HPDE6-E6E7 (cell line): ENCODE measurements at regions not wholly inside any gene's neighbourhood (a gene's known extent, or its start where the extent isn't known, plus 50 kb on each side); places are given as distances from the start of the nearest gene placed in this dataset.

Experiments used
- DNase-seq: peaks from one replicate; pipeline ENCODE4 v3.0.0; 2011; ENCODE audit warnings: missing footprints; ENCODE audit errors: extremely low spot score

DNA sequence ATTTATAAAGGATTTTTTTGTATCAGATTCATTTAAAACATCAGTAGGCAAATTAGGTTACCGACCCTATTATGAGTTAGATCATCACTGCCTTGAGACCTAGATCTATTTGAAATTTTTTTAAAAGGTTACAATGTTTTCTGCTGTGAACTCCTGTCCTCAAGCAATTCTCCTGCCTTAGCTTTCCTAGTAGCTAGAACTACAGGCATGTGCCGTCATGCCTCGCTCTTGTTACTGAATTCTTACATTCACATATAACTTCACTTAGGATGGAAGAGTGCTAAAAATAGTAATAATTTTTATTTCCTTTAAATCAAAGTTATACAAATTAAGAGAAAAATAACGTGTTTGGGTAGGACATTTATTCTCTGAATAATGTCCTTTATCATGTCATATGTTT lies 75.5 kb upstream of the MAOA start:
- no peak for DNase-seq

DNA sequence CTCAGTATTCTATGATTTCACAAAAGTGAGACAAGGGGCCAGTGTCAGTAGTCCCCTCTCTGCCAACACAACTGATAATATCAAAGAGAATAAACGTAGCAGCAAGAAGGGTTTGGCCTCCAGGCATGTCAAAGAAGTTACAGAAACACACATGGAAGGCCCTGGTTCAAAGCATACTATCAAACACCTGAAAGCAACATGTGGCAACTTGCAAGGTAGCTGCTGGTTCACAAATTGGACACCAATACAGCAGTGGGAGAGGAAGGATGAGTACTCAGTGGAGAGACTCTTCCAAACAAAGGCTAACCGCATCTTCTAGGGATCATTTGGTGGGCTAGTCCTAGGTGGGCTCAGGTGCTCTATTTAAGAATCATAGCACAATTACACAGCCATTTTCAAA lies 74.9 kb upstream of the MAOA start:
- DNase-seq: no peak

DNA sequence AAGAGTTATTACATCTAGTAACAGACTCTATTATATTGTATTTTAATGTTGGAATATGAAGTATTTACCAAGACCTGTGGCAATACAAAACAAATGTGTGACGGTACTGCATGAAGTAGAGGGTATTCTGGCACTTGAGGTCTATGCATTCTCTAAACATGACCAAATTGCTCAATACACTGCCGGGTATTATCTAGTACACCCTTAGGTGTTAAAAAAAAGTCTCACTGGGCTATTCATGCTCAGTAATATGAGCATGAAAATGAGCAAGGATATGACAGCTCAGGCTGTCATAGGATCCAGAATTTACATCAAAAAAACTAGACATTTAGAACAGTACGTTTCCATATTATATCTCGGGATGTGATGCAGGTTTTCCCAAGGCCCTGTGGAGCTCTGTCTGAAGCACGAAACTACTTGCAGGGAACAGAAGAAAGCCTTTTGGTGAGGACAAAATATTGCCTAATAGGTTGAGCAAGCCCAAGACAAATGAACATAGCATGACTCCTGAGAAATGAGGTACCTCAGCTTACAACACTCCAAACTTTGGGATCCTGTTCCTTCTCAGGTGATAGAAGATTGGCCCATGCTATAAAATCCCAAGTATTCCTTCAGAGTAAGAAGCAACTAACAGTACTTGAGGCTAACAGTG lies 74.1 kb upstream of the MAOA start:
- no peak for DNase-seq

DNA sequence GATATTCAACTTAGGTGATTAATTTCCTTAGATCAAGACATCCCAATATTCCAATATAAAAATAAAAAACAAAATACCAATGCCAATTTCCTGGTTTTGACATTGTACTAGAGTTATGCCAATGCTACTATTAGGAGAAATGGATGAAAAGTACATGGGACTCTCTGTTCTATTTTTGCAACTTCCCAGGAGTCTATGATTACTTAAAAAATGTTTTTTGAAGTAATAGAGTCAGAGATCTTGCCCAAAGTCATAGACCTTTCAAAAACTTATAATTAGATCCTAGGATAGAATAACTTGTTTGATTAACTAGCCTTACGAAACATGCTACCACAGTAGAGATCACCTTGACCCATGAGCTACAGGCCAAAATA lies 73.6 kb upstream of the MAOA start:
- DNase-seq: no peak

DNA sequence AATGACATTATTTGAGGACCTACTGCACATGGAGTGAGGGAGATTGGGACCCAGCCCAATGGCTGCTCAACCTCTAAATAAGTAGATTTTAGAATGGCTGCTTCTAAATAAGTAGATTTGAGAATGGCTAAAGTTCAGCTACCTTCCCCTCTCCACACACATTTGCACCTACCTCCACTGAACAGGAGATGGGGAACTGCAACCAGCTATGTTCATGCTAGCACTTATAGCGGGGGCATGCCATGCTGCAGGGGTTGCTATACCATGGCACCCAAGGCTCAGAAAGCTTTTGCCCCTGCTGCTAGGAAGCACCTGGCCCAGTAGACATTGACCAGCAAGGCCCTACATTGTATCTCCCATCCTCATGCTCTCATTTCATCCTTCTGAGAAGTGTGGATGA lies 70.2 kb upstream of the MAOA start:
- no peak for DNase-seq

DNA sequence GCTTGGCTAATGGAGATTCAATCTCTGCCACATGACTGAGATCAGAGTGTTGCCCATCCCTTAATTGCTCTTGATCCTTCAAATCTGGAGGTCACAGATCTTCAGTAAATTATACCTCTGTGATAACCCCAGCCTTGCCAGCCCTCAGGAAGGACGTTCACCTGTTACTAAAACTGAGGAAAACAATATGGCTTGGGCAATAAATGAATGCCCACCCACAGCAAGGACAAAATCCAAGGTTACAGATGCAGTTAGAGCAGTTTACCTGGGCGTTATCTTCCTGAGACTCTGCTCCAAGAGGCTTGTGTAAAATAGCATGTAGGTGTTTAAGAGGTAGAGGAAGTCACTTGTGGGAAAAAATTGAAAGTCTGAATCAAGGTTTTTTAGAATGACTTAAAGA lies 69.3 kb upstream of the MAOA start:
- DNase-seq: no peak

DNA sequence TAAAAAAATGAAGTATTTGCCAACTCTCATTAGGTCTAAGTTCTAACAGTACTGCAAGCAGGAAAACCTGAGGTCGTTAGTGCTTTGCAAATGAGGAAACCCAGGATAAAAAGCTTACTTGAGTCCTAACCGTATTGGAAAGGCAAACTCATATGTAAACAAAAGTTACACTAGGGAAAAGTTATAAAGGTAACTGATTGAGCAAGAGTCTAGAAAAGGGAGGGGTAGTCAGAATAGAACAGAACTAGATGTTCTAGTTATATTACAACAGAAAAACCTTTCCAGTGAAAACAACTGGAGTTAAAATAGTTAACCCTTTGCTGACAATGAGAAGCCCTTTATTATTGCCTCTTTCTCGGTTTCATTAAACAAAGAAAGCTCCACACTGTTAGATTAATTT lies 66.4 kb upstream of the MAOA start:
- no peak for DNase-seq

DNA sequence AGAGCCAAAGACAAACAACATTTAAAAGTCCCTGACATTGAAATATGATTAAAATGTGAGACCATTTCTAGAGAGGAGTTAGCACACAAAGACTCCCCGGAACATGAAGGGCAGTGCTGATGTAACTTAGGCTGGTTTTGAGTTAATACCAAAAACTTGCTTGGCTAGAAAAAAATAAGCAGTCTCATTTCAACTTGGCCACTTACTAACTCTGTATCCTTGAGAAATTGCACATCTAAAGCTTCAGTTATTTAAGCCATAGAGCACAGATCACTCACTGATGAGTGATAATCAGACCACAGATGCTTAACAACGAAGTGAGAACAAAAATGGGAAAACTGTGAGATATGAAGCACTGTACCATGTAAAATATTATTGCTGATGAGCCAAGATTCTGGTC lies 65.9 kb upstream of the MAOA start:
- DNase-seq: no peak

DNA sequence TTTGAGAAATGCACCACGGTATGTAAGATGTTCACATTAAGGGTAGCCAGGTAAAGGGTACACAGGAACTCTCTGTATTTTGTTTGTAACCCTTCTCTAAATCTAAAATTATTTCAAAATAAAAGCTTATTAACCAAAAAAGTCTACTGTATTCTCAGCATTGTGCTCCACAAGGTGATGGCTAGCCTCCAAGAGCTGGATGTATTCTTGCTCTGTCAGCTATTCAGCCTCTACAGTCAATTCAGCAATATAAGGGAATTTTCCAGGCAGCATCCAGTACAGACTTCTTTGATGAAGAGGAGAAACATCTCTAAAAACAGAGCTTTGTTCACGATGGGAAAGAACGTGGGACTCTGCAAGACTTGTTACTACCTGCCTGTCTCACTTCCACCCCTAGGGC lies 63.5 kb upstream of the MAOA start:
- no peak for DNase-seq

DNA sequence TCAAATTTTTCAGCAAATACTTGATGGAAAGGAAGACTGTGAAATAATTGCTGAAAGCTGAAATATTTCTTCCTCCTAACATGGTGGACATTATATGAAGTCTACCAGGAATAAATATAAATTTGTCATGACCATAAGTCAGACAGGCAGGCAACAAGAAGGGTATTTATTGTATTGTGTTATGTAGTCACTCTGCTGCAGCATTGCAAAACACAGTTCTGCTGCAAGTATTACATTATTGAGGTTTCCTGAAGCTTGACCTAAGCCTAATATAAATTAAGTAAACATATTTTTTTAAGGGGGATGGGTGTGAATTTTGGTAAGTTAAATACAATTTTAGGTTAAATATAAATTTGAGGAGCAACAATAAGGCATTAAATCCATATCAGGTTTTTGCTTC lies 60.2 kb upstream of the MAOA start:
- no peak for DNase-seq

DNA sequence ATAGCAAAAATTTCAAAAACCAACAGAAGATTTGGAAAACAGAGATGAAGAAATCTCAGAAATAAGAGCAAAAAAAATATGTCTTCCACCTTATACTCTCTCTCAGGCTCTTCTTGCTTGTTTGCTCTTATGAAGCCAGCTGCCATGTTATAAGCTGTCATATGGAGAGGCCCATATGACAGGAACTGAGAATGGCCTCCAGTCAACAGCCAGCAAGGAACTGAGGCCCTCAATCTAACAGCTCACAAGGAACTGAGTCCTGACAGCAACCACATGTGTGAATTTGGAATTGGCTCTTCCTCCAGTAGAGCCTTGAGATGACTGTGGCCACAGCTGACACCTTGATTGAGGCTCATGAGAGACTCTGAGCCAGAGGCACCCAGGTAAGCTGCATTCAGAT lies 51.3 kb upstream of the MAOA start:
- no peak for DNase-seq

DNA sequence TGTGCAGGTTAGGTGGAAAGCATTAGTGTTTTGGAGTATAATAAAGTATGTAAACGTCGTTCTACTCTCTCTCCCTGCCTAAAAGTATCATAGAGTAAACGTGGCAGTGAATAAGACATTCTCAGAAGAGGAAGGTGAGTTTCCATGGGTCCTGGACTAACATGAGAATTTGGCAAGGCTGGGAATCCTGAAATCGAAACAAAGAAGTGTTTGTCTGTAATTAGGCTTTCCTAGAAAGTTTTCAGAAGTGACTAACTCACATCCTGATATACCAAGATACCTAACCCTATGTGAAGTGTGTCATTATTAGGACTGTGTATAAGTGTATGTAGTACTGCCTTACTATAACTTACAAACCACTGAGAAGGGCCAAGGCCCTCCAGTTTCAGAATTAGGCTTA lies 50.7 kb upstream of the MAOA start:
- DNase-seq: no peak
